Prostate gland (tissue), 2 donors: ENCODE measurements at regions not wholly inside any gene's neighbourhood (a gene's known extent, or its start where the extent isn't known, plus 50 kb on each side); places are given as distances from the start of the nearest gene placed in this dataset.

Experiments
- DNase-seq: peaks from one replicate; pipeline ENCODE4 v3.0.0-alpha.2; 2019; ENCODE audit warnings: low spot score
- H3K27ac ChIP-seq, 2 donors: fragments of 200-600 bp; sonication (generic); 2 replicates each; pipeline ENCODE4 v1.5.1; 2017 to 2019
- H3K27me3 ChIP-seq: fragments of 200-600 bp; sonication (generic); replicated peaks from 2 replicates; pipeline ENCODE4 v1.5.1; 2019; ENCODE audit not compliant: insufficient read depth
- H3K36me3 ChIP-seq, 2 donors: fragments of 200-600 bp; sonication (generic); 1 replicate in 1 of 2; 2 replicates in 1 of 2; pipeline versions ENCODE4 v1.5.1 to v1.8.1; 2017 to 2019
- H3K4me1 ChIP-seq: fragments of 200-600 bp; sonication (generic); replicated peaks from 2 replicates; pipeline ENCODE4 v1.5.1; 2019
- H3K4me3 ChIP-seq, 2 donors: fragments of 200-600 bp; sonication (generic); 2 replicates each; pipeline ENCODE4 v1.5.1; 2017 to 2019
- H3K9me3 ChIP-seq: fragments of 200-600 bp; sonication (generic); 2 replicates; pipeline ENCODE4 v1.5.1; 2017
- POLR2A ChIP-seq: fragments of 450-650 bp; IDR thresholded peaks from one replicate; pipeline ENCODE4 v1.6.1; 2016; ENCODE audit warnings: antibody characterized with exemption, mild to moderate bottlenecking
- POLR2AphosphoS5 ChIP-seq: sonication (generic); formaldehyde crosslinking; IDR thresholded peaks from one replicate; pipeline ENCODE4 v1.6.1; 2017; ENCODE audit warnings: antibody characterized with exemption
- WGBS: methylation state at CpG from one replicate; pipeline ENCODE4 v1.1.5; 2018; 5-methylcytosine and 5-hydroxymethylcytosine counted together
- intact Hi-C: fragments of 100-400 bp; cut with DNase I; formaldehyde crosslinking; loops from one replicate; pipeline ENCODE4 v1.14.2; 2022
- TF ChIP-seq, protein P1 (sequence below), 4 experiments: fragments of 200-600 bp in 2 of 4; fragments of 450-650 bp in 2 of 4; sonication (generic) in 2 of 4; IDR thresholded peaks; 1 replicate in 3 of 4; 2 replicates in 1 of 4; pipeline ENCODE4 v1.5.1; 2016 to 2019; ENCODE audit warnings: antibody characterized with exemption in 4 of 4, mild to moderate bottlenecking in 2 of 4, moderate library complexity in 2 of 4

DNA sequence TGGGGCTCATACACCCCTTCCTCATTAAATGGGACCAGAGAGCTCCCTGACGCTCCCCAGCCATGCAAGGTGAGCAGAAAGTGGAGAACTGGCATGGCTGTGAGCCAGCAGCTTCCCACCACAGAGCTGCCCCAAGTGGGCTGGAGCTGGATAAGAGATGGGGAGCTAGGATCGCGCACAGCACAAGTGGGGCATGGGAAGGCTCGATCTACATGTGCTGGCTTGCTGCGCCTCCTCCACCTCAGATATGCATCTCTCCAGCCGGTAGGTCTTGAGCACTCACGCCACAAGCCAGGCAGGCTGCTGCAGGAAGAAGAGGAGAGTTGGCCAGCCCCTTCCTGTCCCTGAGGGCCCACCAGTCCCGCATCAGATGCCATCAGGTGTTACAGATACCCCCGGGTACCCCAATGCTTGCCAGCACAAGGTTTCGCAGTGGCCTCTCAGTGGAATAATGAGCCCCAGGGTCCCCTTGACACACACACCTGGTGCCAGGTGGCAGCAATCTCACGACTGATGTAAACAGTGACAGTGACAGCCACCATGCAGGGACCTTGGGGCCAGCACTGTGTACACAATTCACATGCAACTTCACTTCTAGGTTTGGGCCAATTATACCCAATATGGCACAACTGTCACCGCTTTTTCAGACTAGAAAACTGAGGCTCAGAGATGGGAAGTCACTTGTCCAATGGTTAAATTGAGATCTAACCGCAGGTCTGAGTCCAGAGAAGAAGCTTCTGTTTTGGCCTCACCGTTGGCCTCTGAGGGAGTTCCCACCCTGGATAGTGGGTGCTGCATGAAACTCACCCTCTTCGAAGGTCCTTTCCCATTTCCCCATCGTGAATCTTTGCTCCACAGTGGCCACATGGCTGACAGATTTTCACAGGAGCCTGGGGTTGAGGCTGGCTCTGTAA, 79.3 kb downstream of the OAT start:
- intact Hi-C loops = no loop called here
- no peak overlapping the region for H3K27ac ChIP-seq
- no peak for DNase-seq
- no peak for TF ChIP-seq POLR2A
- H3K36me3 ChIP-seq = no peaks in the 10 kb centered on the region
- H3K4me3 ChIP-seq = no peak overlapping the region
- no peaks in the 10 kb centered on the region for H3K4me1 ChIP-seq
- H3K9me3 ChIP-seq = no peaks in the 10 kb centered on the region
- WGBS = 62% methylated on average over 16 of the region's 16 CpGs
- no peaks in the 10 kb centered on the region for H3K27me3 ChIP-seq

DNA sequence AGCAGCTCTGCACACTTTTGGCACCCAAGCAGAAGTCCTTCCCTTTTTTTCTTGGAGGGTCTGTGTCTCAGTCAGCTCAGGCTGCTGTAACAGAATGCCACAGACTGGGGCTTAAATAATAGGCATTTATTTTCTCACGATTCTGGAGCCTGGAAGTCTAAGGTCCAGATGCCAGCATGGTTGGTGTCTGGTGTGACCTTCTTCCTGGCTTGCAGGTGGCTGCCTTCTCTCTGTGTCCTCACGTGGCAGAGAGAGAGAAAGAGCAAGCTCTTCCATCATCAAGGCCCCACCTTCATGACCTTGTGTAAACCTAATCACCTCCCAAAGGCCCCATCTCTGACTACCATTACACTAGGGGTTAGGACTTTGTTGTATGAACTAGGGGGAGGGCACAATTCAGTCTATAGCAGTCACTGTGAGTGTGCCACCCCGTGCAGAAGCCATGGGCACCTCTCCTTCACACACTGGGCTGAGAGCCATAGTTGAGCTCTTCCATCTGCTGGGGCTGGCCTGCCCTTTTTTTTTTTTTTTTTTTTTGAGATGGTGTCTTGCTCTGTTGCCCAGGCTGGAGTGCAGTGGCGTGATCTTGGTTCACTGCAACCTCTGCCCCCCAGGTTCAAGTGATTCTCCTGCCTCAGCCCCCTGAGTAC, 80.3 kb downstream of the OAT start:
- no peak overlapping the region for H3K27ac ChIP-seq
- 77% methylated on average over 4 of the region's 4 CpGs for WGBS
- H3K4me3 ChIP-seq = no peak overlapping the region
- H3K4me1 ChIP-seq = no peaks in the 10 kb centered on the region
- TF ChIP-seq POLR2A (no peak), POLR2AphosphoS5 (no peak)
- TF ChIP-seq, protein P1, sequence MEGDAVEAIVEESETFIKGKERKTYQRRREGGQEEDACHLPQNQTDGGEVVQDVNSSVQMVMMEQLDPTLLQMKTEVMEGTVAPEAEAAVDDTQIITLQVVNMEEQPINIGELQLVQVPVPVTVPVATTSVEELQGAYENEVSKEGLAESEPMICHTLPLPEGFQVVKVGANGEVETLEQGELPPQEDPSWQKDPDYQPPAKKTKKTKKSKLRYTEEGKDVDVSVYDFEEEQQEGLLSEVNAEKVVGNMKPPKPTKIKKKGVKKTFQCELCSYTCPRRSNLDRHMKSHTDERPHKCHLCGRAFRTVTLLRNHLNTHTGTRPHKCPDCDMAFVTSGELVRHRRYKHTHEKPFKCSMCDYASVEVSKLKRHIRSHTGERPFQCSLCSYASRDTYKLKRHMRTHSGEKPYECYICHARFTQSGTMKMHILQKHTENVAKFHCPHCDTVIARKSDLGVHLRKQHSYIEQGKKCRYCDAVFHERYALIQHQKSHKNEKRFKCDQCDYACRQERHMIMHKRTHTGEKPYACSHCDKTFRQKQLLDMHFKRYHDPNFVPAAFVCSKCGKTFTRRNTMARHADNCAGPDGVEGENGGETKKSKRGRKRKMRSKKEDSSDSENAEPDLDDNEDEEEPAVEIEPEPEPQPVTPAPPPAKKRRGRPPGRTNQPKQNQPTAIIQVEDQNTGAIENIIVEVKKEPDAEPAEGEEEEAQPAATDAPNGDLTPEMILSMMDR (IDR thresholded peaks at IDR 0.05) = no peak
- no peaks in the 10 kb centered on the region for H3K36me3 ChIP-seq
- intact Hi-C loops = no loop called here
- DNase-seq = no peak
- no peaks in the 10 kb centered on the region for H3K27me3 ChIP-seq
- H3K9me3 ChIP-seq = no peaks in the 10 kb centered on the region

GRCh38 chr10:124336186-124336585, 82.5 kb downstream of the OAT start:
- Histone ChIP-seq H3K9me3 (no peaks in the 10 kb centered on the region), H3K36me3 (no peaks in the 10 kb centered on the region), H3K27ac (no peak overlapping the region), H3K27me3 (no peaks in the 10 kb centered on the region), H3K4me1 (no peaks in the 10 kb centered on the region), H3K4me3 (no peak overlapping the region)
- WGBS = 47% methylated on average over 2 of the region's 2 CpGs
- TF ChIP-seq POLR2AphosphoS5 (no peak), POLR2A (no peak)
- TF ChIP-seq, protein P1 (IDR thresholded peaks at IDR 0.05) = no peak
- no peak for DNase-seq
- intact Hi-C loops = no loop called here

DNA sequence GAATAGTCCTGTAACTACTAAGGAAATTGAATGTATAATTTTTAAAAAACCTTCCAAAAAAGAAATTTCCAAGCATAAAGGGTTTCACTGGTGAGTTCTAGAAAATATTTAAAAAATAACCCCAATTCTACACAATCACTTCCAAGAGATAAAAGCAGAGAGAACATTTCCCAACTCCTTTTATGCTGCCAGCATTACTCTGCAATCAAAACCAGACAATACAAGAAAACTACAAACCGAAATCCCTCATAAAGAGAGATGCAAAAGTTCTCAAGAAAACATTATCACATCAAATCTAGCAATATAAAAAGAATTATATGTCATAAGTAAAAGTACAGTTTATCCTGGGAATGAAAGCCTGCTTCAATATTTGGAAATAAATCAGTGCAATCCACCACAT, 84.8 kb downstream of the OAT start:
- Histone ChIP-seq H3K36me3 (no peaks in the 10 kb centered on the region), H3K4me3 (no peak overlapping the region), H3K27me3 (no peaks in the 10 kb centered on the region), H3K9me3 (no peaks in the 10 kb centered on the region), H3K4me1 (no peaks in the 10 kb centered on the region), H3K27ac (no peak overlapping the region)
- TF ChIP-seq POLR2AphosphoS5 = no peak
- TF ChIP-seq, protein P1 (IDR thresholded peaks at IDR 0.05) = no peak
- no peak for TF ChIP-seq POLR2A
- 31% methylated on average over 1 of the region's 1 CpG for WGBS
- intact Hi-C loops = no loop called here
- DNase-seq = no peak

DNA sequence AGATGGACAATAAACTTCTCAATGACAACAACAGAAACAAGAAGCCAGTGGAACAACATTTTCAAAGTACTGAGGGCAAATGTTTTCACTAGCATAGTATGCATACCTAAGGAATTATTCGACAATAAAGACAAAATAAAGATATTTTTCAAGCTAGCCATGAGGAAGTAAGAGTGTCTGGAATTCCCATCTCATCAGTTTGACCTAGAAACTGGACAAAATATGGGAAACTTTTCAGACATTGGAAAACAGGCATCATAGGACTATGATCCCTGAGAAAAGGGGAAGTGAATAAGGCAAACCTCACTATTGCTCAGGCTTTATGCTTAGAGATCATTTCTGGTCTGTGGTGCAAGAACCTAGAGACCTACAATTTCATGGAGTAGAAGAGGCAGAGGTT, 86.3 kb downstream of the OAT start:
- Histone ChIP-seq H3K4me3 (no peak overlapping the region), H3K9me3 (no peaks in the 10 kb centered on the region), H3K27ac (no peak overlapping the region), H3K27me3 (no peaks in the 10 kb centered on the region), H3K4me1 (no peaks in the 10 kb centered on the region), H3K36me3 (no peaks in the 10 kb centered on the region)
- TF ChIP-seq, protein P1 (IDR thresholded peaks at IDR 0.05) = no peak
- TF ChIP-seq POLR2AphosphoS5 = no peak
- TF ChIP-seq POLR2A = no peak
- DNase-seq = no peak
- 78% methylated on average over 1 of the region's 1 CpG for WGBS
- intact Hi-C loops = no loop called here
